ENCODE measurements at regions not wholly inside any gene's neighbourhood (a gene's known extent, or its start where the extent isn't known, plus 50 kb on each side); places are given as distances from the start of the nearest gene placed in this dataset.

GRCh38 chr12:19938031-19938430, 430.3 kb upstream of the PDE3A start:
- intact Hi-C loops (cut with micrococcal nuclease), result no loop called here

- intact Hi-C loops (cut with micrococcal nuclease), result no loop called here
Measured at GRCh38 chr12:19938491-19938890, 429.8 kb upstream of the PDE3A start.

GRCh38 chr12:19940267-19940666, 428.1 kb upstream of the PDE3A start:
- intact Hi-C loops (cut with micrococcal nuclease), result no loop called here

- intact Hi-C loops (cut with micrococcal nuclease), result no loop called here
Measured at GRCh38 chr12:19941096-19941495, 427.2 kb upstream of the PDE3A start.

GRCh38 chr12:19945559-19946435, 422.5 kb upstream of the PDE3A start:
- intact Hi-C loops (cut with micrococcal nuclease), result no loop called here

- intact Hi-C loops (cut with micrococcal nuclease), result no loop called here
Measured at GRCh38 chr12:19946550-19946949, 421.8 kb upstream of the PDE3A start.

GRCh38 chr12:19947344-19947743, 421.0 kb upstream of the PDE3A start:
- intact Hi-C loops (cut with micrococcal nuclease), result no loop called here

- intact Hi-C loops (cut with micrococcal nuclease), result no loop called here
Measured at GRCh38 chr12:19951664-19952063, 416.7 kb upstream of the PDE3A start.

GRCh38 chr12:19953734-19954133, 414.6 kb upstream of the PDE3A start:
- intact Hi-C loops (cut with micrococcal nuclease), result no loop called here

GRCh38 chr12:19954163-19954562, 414.2 kb upstream of the PDE3A start:
- intact Hi-C loops (cut with micrococcal nuclease), result no loop called here

GRCh38 chr12:19957308-19958125, 410.8 kb upstream of the PDE3A start:
- intact Hi-C loops (cut with micrococcal nuclease), result no loop called here

GRCh38 chr12:19958389-19958788, 409.9 kb upstream of the PDE3A start:
- intact Hi-C loops (cut with micrococcal nuclease), result no loop called here

- intact Hi-C loops (cut with micrococcal nuclease), result no loop called here
Measured at GRCh38 chr12:19959353-19959752, 409.0 kb upstream of the PDE3A start.

- intact Hi-C loops (cut with micrococcal nuclease), result no loop called here
Measured at GRCh38 chr12:19960527-19960926, 407.8 kb upstream of the PDE3A start.

GRCh38 chr12:19962192-19962591, 406.1 kb upstream of the PDE3A start:
- intact Hi-C loops (cut with micrococcal nuclease), result no loop called here

- intact Hi-C loops (cut with micrococcal nuclease), result no loop called here
Measured at GRCh38 chr12:19963972-19964371, 404.4 kb upstream of the PDE3A start.

GRCh38 chr12:19964549-19964948, 403.8 kb upstream of the PDE3A start:
- intact Hi-C loops (cut with micrococcal nuclease), result no loop called here

- intact Hi-C loops (cut with micrococcal nuclease), result no loop called here
Measured at GRCh38 chr12:19965196-19966038, 402.9 kb upstream of the PDE3A start.

GRCh38 chr12:19967001-19967400, 401.3 kb upstream of the PDE3A start:
- intact Hi-C loops (cut with micrococcal nuclease), result no loop called here

GRCh38 chr12:19967431-19967830, 400.9 kb upstream of the PDE3A start:
- intact Hi-C loops (cut with micrococcal nuclease), result no loop called here

GRCh38 chr12:19970116-19970515, 398.2 kb upstream of the PDE3A start:
- intact Hi-C loops (cut with micrococcal nuclease), result no loop called here

GRCh38 chr12:19970821-19971220, 397.5 kb upstream of the PDE3A start:
- intact Hi-C loops (cut with micrococcal nuclease), result no loop called here

Measured in T-helper 2 cell treated with Interferon-gamma antibody and Interleukin-4, amounts not matched to agents 100 ng/mL and 5 ng/mL, for 36 hours (primary cell).